KMS-11 (cell line): ENCODE measurements at regions not wholly inside any gene's neighbourhood (a gene's known extent, or its start where the extent isn't known, plus 50 kb on each side); places are given as distances from the start of the nearest gene placed in this dataset.

Experiments used
- H2AFZ ChIP-seq: fragments of 200-600 bp; sonication (generic); 2 replicates; pipeline ENCODE4 v1.6.1; 2016; ENCODE audit warnings: antibody characterized with exemption, mixed run types, low read depth
- H3K27ac ChIP-seq: fragments of 200-600 bp; sonication (generic); 2 replicates; pipeline ENCODE4 v1.6.1; 2016; ENCODE audit warnings: mild to moderate bottlenecking, mixed run types
- H3K27me3 ChIP-seq: fragments of 200-600 bp; sonication (generic); 2 replicates; pipeline ENCODE4 v1.6.1; 2017; ENCODE audit warnings: mild to moderate bottlenecking, low read depth, mixed run types, moderate library complexity; ENCODE audit not compliant: insufficient read depth
- H3K36me3 ChIP-seq: fragments of 200-600 bp; sonication (generic); 2 replicates; pipeline ENCODE4 v1.6.1; 2017; ENCODE audit warnings: mild to moderate bottlenecking, mixed run types; ENCODE audit not compliant: insufficient read depth
- H3K4me1 ChIP-seq: fragments of 200-600 bp; sonication (generic); 2 replicates; pipeline ENCODE4 v1.6.1; 2016; ENCODE audit warnings: mild to moderate bottlenecking, low read depth, mixed run types; ENCODE audit not compliant: poor library complexity, severe bottlenecking
- H3K4me2 ChIP-seq: fragments of 200-600 bp; sonication (generic); 2 replicates; pipeline ENCODE4 v1.7.0; 2016; ENCODE audit warnings: mild to moderate bottlenecking, mixed run types
- H3K4me3 ChIP-seq: fragments of 200-600 bp; sonication (generic); IDR thresholded peaks from 2 replicates; pipeline ENCODE4 v1.6.1; 2017; ENCODE audit warnings: low read depth, low read length, mixed read lengths; ENCODE audit not compliant: insufficient read depth
- H3K79me2 ChIP-seq: fragments of 200-600 bp; sonication (generic); 2 replicates; pipeline ENCODE4 v1.6.1; 2016; ENCODE audit warnings: low read depth, mixed run types; ENCODE audit not compliant: insufficient read depth
- H3K9ac ChIP-seq: fragments of 200-600 bp; sonication (generic); 2 replicates; pipeline ENCODE4 v1.6.1; 2016; ENCODE audit warnings: mild to moderate bottlenecking, mixed run types
- H4K20me1 ChIP-seq: fragments of 200-600 bp; sonication (generic); 2 replicates; pipeline ENCODE4 v1.6.1; 2016; ENCODE audit warnings: mild to moderate bottlenecking, mixed run types; ENCODE audit not compliant: insufficient read depth
- CTCF ChIP-seq: fragments of 200-600 bp; sonication (generic); conservative IDR thresholded peaks from 2 replicates; pipeline ENCODE4 v1.6.1; 2017; ENCODE audit warnings: low read depth, mild to moderate bottlenecking, antibody characterized with exemption, low read length, moderate library complexity, mixed read lengths

- no peaks in the 10 kb centered on the region for H3K4me1 ChIP-seq
- no peak overlapping the region for H3K27ac ChIP-seq
- no peaks in the 10 kb centered on the region for H3K79me2 ChIP-seq
- no peak overlapping the region for H3K9ac ChIP-seq
- no peaks in the 10 kb centered on the region for H3K27me3 ChIP-seq
- no peak overlapping the region for H3K4me2 ChIP-seq
- H2AFZ ChIP-seq = no peak overlapping the region
- no peaks in the 10 kb centered on the region for H4K20me1 ChIP-seq
- no peak for TF ChIP-seq CTCF
- H3K4me3 ChIP-seq = no peak overlapping the region
- no peaks in the 10 kb centered on the region for H3K36me3 ChIP-seq
Measured at GRCh38 chr2:3073041-3073595, 304.5 kb downstream of the EIPR1 start.

- Histone ChIP-seq H2AFZ (no peak overlapping the region), H3K36me3 (no peaks in the 10 kb centered on the region), H3K4me3 (no peak overlapping the region), H3K9ac (no peak overlapping the region), H3K4me1 (no peaks in the 10 kb centered on the region), H3K79me2 (no peaks in the 10 kb centered on the region), H3K4me2 (no peak overlapping the region), H3K27ac (no peak overlapping the region), H3K27me3 (no peaks in the 10 kb centered on the region), H4K20me1 (no peaks in the 10 kb centered on the region)
- TF ChIP-seq CTCF = no peak
Measured at GRCh38 chr2:3071685-3072263, 305.8 kb downstream of the EIPR1 start.

- no peak for TF ChIP-seq CTCF
- Histone ChIP-seq H3K4me2 (no peak overlapping the region), H3K79me2 (no peaks in the 10 kb centered on the region), H3K4me3 (no peak overlapping the region), H3K27me3 (no peaks in the 10 kb centered on the region), H3K4me1 (no peaks in the 10 kb centered on the region), H2AFZ (no peak overlapping the region), H3K27ac (no peak overlapping the region), H3K9ac (no peak overlapping the region), H4K20me1 (no peaks in the 10 kb centered on the region), H3K36me3 (no peaks in the 10 kb centered on the region)
Measured at GRCh38 chr2:3066831-3067230, 310.8 kb downstream of the EIPR1 start.

- Histone ChIP-seq H4K20me1 (no peaks in the 10 kb centered on the region), H2AFZ (no peak overlapping the region), H3K9ac (no peak overlapping the region), H3K79me2 (no peaks in the 10 kb centered on the region), H3K4me1 (no peaks in the 10 kb centered on the region), H3K4me2 (no peak overlapping the region), H3K27ac (no peak overlapping the region), H3K27me3 (no peaks in the 10 kb centered on the region), H3K4me3 (no peak overlapping the region), H3K36me3 (no peaks in the 10 kb centered on the region)
- no peak for TF ChIP-seq CTCF
Measured at GRCh38 chr2:3065928-3066327, 311.7 kb downstream of the EIPR1 start.
